ENCODE measurements at regions not wholly inside any gene's neighbourhood (a gene's known extent, or its start where the extent isn't known, plus 50 kb on each side); places are given as distances from the start of the nearest gene placed in this dataset.

DNA sequence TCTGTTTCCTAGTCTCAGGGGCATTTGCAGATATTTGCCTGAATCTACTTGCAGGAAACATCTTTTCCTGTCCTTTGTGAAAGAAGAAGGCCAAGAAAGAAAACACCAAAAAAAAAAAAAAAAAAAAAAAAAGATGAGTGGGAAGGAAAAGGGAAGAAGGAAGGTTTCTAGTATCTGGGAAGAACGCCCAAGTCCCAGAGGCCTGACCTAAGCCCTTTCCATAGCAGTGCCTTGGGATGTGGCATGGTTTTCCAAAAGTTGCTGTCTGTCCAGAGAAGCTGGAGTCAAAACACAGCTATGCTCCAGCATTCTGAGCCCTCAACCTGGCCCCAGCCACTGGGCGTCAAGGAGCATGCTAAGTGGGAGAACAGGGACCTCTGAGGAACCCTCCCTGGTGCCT is 123.5 kb downstream of the INHBB start:
- Histone ChIP-seq H3K27ac (ENCODE audit: low read length) (no peak overlapping the region), H3K9ac (ENCODE audit: low read length) (no peak overlapping the region)

DNA sequence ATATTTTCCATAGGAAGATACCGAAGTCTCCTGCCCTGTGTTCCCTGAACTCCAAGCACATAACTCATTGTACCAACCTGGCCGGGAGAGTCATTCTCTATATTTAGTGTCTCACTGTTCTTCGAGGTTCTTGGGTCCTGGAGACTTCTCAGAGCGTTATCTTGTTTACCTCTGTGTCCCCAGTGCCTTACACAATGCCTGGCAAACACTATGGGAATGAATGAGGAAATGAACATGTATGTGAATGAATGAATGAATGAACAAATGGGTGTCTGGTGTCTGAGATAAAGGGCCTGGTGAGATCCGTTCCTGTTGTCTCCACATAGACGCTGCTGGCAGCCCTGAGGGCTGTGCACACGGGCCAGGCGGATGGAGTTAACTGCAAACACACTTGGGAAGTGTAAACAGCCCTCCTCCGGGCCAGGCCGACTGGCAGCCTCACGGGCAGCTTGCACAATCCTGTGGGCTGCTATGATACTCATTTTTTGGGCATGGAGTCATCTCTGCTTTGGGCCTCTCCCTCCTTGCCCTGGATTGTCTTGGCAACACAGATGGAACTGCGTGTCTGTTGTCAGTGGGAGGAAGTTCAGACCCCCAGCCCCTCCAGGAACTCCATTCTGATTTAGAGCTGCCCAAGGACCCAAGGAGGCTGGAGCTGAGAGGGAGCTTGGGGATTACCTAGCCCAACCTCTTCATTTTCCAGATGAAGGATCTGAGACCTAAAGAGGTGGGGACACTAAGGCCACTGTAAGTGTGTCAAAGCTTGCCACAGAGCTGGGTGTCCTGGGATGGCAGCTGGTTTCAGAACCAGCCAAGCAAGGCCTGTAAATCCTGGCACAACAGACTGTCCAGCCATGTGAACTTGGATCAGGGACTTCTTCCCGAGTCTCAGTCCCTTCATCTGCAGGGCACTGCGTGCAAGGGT is 124.4 kb downstream of the INHBB start:
- Histone ChIP-seq H3K9ac (ENCODE audit: low read length) (no peak overlapping the region), H3K9me3 (ENCODE audit: low read length) (no peaks in the 10 kb centered on the region), H3K4me2 (ENCODE audit: low read depth, low read length, poor library complexity, severe bottlenecking) (no peak overlapping the region), H4K20me1 (ENCODE audit: insufficient read depth, low read depth, low read length) (no peaks in the 10 kb centered on the region), H3K9me2 (replicated peaks; ENCODE audit: insufficient read depth, low read length) (no peaks in the 10 kb centered on the region), H3K4me1 (ENCODE audit: low read length) (no peaks in the 10 kb centered on the region), H3K27ac (ENCODE audit: low read length) (no peak overlapping the region), H3K36me3 (ENCODE audit: insufficient read depth, low read length) (no peaks in the 10 kb centered on the region), H3K27me3 (ENCODE audit: low read length) (no peaks in the 10 kb centered on the region), H3K4me3 (ENCODE audit: low read length) (no peak overlapping the region), H2AFZ (ENCODE audit: low read length) (no peak overlapping the region), H3K79me2 (ENCODE audit: low read length) (no peaks in the 10 kb centered on the region)
- DNase-seq = no peak

More for the DNA sequence above, 123.5 kb downstream of the INHBB start:
- no peaks in the 10 kb centered on the region for H3K9me2 ChIP-seq (replicated peaks; ENCODE audit: insufficient read depth, low read length)
- no peak overlapping the region for H3K4me3 ChIP-seq (ENCODE audit: low read length)
- no peak overlapping the region for H3K4me2 ChIP-seq (ENCODE audit: low read depth, low read length, poor library complexity, severe bottlenecking)
- no peaks in the 10 kb centered on the region for H3K4me1 ChIP-seq (ENCODE audit: low read length)
- no peak for DNase-seq
- H2AFZ ChIP-seq (ENCODE audit: low read length) = no peak overlapping the region
- H3K9me3 ChIP-seq (ENCODE audit: low read length) = no peaks in the 10 kb centered on the region
- H3K27me3 ChIP-seq (ENCODE audit: low read length) = no peaks in the 10 kb centered on the region
- no peaks in the 10 kb centered on the region for H3K36me3 ChIP-seq (ENCODE audit: insufficient read depth, low read length)
- H3K79me2 ChIP-seq (ENCODE audit: low read length) = no peaks in the 10 kb centered on the region
- no peaks in the 10 kb centered on the region for H4K20me1 ChIP-seq (ENCODE audit: insufficient read depth, low read depth, low read length)

DNA sequence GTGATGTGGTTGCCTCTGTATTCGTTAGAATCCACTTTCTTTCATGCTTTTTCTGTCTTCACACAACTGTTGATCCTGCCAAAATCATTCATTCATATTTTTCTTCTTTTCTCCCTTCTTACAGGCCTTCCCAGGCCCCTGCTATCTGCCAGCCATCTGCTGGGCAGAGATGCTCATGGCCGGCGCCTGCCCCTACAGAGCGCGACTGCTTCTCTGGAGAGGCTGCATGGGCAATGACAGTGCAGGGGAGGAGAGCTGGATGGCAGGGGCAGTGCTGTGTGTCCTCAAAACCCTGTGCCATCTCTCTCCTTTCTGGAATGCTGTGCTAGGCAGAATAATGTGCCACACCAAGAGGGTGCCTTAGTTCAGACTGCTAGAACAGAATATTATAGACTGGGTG is 125.2 kb downstream of the INHBB start:
- Histone ChIP-seq H3K4me2 (ENCODE audit: low read depth, low read length, poor library complexity, severe bottlenecking) (no peak overlapping the region), H3K36me3 (ENCODE audit: insufficient read depth, low read length) (no peaks in the 10 kb centered on the region), H3K9me2 (replicated peaks; ENCODE audit: insufficient read depth, low read length) (no peaks in the 10 kb centered on the region), H3K9ac (ENCODE audit: low read length) (no peak overlapping the region), H3K4me1 (ENCODE audit: low read length) (no peaks in the 10 kb centered on the region), H2AFZ (ENCODE audit: low read length) (no peak overlapping the region), H3K9me3 (ENCODE audit: low read length) (no peaks in the 10 kb centered on the region), H3K27me3 (ENCODE audit: low read length) (no peaks in the 10 kb centered on the region), H3K4me3 (ENCODE audit: low read length) (no peak overlapping the region), H3K27ac (ENCODE audit: low read length) (no peak overlapping the region), H3K79me2 (ENCODE audit: low read length) (no peaks in the 10 kb centered on the region), H4K20me1 (ENCODE audit: insufficient read depth, low read depth, low read length) (no peaks in the 10 kb centered on the region)
- no peak for DNase-seq

DNA sequence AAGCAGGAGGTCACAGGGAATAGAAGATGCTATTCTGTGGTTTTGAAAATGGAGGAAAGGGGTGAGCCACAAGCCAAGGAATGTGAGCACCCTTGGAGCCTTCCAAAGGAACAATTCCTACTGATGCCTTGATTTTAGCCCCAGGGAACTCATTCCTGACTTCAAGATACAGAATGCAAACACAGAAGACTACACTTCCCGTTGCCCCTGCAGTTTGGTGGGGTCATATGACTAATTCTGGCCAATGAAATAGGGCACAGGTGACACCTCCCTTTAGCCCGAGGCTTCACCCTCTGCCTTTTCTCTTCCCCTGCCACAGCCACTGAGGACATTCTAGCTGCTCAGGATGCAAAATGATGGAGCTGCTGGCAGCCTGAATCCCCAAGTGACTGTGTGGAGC is 126.1 kb downstream of the INHBB start:
- H3K9me3 ChIP-seq (ENCODE audit: low read length) = no peaks in the 10 kb centered on the region

DNA sequence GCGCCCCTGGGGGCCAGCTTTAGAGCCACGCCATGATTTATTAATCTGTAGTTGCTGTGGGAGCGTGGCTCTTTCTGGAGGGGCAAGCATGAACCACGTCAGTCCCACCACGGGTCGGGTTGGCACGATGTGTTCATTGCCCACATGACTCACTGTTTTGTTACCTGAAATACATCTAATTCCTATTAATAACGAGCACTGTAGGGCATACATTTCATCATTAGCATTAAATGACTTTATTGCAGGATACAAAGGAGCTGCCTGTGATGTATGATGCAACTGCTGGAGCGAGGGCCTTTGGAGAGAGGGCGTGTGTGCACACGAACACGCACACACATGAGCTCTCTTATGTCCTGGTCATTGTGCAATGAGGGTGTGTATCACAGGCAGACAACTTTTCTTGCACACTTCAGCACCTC is 127.0 kb downstream of the INHBB start:
- no peak for DNase-seq
- Histone ChIP-seq H3K79me2 (ENCODE audit: low read length) (no peaks in the 10 kb centered on the region), H3K36me3 (ENCODE audit: insufficient read depth, low read length) (no peaks in the 10 kb centered on the region), H3K4me1 (ENCODE audit: low read length) (no peaks in the 10 kb centered on the region), H3K9me2 (replicated peaks; ENCODE audit: insufficient read depth, low read length) (no peaks in the 10 kb centered on the region), H3K27ac (ENCODE audit: low read length) (no peak overlapping the region), H4K20me1 (ENCODE audit: insufficient read depth, low read depth, low read length) (no peaks in the 10 kb centered on the region), H3K9ac (ENCODE audit: low read length) (no peak overlapping the region), H3K27me3 (ENCODE audit: low read length) (no peaks in the 10 kb centered on the region), H2AFZ (ENCODE audit: low read length) (no peak overlapping the region), H3K4me2 (ENCODE audit: low read depth, low read length, poor library complexity, severe bottlenecking) (no peak overlapping the region), H3K4me3 (ENCODE audit: low read length) (no peak overlapping the region), H3K9me3 (ENCODE audit: low read length) (no peaks in the 10 kb centered on the region)

More for the DNA sequence above, 126.1 kb downstream of the INHBB start:
- Histone ChIP-seq H2AFZ (ENCODE audit: low read length) (no peak overlapping the region), H3K9ac (ENCODE audit: low read length) (no peak overlapping the region), H3K4me2 (ENCODE audit: low read depth, low read length, poor library complexity, severe bottlenecking) (no peak overlapping the region), H3K79me2 (ENCODE audit: low read length) (no peaks in the 10 kb centered on the region), H3K9me2 (replicated peaks; ENCODE audit: insufficient read depth, low read length) (no peaks in the 10 kb centered on the region), H3K4me1 (ENCODE audit: low read length) (no peaks in the 10 kb centered on the region), H3K4me3 (ENCODE audit: low read length) (no peak overlapping the region), H4K20me1 (ENCODE audit: insufficient read depth, low read depth, low read length) (no peaks in the 10 kb centered on the region), H3K27me3 (ENCODE audit: low read length) (no peaks in the 10 kb centered on the region), H3K27ac (ENCODE audit: low read length) (no peak overlapping the region), H3K36me3 (ENCODE audit: insufficient read depth, low read length) (no peaks in the 10 kb centered on the region)
- DNase-seq = no peak

DNA sequence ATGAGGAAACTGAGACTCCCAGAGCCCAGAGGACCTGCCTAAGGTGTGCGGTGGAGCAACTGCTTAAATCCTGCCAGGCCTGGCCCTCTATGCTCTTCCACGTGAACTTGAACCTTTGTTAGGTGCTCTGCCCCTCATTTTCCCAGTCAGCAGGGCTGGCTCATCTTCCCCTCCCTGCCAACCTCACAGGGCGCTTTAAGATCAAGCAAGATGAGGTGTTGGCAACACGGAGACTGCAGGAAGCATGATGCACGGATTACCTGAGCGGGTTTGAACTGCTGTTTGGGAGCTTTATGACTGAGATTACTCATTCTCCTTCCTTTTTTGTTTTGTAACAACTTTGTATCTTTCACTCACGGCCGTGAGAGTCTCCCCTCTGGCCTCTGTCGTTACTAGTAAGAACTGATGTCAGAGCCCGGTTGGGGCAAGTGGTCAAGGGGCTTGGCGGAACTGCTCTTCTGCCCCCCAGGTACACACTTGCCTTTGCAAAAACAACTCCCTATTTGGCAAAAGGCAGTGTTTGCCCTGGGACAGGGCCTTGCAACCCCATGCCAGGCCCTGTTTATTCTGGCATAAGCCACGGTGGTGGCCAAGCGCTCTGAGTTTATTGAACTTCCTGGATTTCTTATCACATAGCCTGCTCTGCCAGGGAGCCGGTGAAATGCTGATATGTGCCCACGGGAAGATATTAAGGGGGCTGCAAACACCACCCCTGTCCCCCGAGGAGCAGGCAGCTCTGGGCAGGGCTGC is 127.8 kb downstream of the INHBB start:
- Histone ChIP-seq H3K9me2 (replicated peaks; ENCODE audit: insufficient read depth, low read length) (no peaks in the 10 kb centered on the region), H3K4me1 (ENCODE audit: low read length) (no peaks in the 10 kb centered on the region), H3K27ac (ENCODE audit: low read length) (no peak overlapping the region), H2AFZ (ENCODE audit: low read length) (no peak overlapping the region), H3K36me3 (ENCODE audit: insufficient read depth, low read length) (no peaks in the 10 kb centered on the region), H3K27me3 (ENCODE audit: low read length) (no peaks in the 10 kb centered on the region), H3K79me2 (ENCODE audit: low read length) (no peaks in the 10 kb centered on the region), H3K4me3 (ENCODE audit: low read length) (no peak overlapping the region), H4K20me1 (ENCODE audit: insufficient read depth, low read depth, low read length) (no peaks in the 10 kb centered on the region), H3K9ac (ENCODE audit: low read length) (no peak overlapping the region), H3K9me3 (ENCODE audit: low read length) (no peaks in the 10 kb centered on the region), H3K4me2 (ENCODE audit: low read depth, low read length, poor library complexity, severe bottlenecking) (no peak overlapping the region)
- no peak for DNase-seq

DNA sequence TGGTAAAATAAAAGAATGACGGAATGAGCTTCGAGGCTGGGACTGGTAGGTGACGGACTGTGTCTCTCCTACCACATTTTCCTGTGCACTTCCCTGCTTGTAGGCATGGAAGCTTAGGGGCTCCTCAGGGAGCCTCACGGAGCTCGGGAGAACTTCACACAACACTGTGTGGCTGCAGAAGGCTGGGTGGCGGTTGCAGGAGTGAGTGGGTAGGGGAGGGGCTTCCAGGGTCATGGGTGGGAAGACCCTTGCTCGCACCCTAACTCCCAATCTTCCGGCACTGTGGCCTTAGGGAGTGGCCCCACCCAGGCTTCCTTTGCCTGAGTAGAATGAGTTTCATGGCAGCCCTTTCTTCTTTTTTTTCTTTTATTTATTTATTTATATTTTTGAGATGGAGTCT is 128.6 kb downstream of the INHBB start:
- DNase-seq = no peak
- H3K4me3 ChIP-seq (ENCODE audit: low read length) = no peak overlapping the region

DNA sequence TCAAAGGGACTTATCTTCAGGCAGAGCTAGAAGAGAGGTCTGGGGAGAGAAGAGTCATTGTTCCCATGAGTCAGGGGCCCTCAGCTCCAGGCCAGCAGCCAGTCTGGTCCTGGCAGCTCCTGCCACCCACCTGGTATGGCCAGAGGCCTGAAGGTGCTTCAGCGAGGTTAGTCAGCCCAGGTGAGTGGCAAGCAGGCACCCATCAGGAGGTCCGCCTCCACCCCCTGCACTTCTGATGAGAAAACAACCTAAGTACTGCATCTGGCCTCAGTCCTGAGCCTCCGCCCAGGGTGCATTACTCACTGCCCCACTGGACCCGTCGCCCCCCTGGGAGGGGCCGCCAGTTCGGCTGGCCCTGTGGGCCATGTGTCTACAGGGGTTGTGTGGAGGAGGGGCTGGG is 130.2 kb downstream of the INHBB start:
- H3K4me2 ChIP-seq (ENCODE audit: low read depth, low read length, poor library complexity, severe bottlenecking) = no peak overlapping the region
- H3K9me3 ChIP-seq (ENCODE audit: low read length) = no peaks in the 10 kb centered on the region
- no peak overlapping the region for H2AFZ ChIP-seq (ENCODE audit: low read length)
- H3K9ac ChIP-seq (ENCODE audit: low read length) = no peak overlapping the region
- H3K36me3 ChIP-seq (ENCODE audit: insufficient read depth, low read length) = no peaks in the 10 kb centered on the region
- H3K9me2 ChIP-seq (replicated peaks; ENCODE audit: insufficient read depth, low read length) = no peaks in the 10 kb centered on the region
- no peak for DNase-seq
- no peaks in the 10 kb centered on the region for H3K4me1 ChIP-seq (ENCODE audit: low read length)
- H3K4me3 ChIP-seq (ENCODE audit: low read length) = no peak overlapping the region
- H3K27me3 ChIP-seq (ENCODE audit: low read length) = no peaks in the 10 kb centered on the region
- H4K20me1 ChIP-seq (ENCODE audit: insufficient read depth, low read depth, low read length) = no peaks in the 10 kb centered on the region
- no peak overlapping the region for H3K27ac ChIP-seq (ENCODE audit: low read length)
- no peaks in the 10 kb centered on the region for H3K79me2 ChIP-seq (ENCODE audit: low read length)

More for the DNA sequence above, 128.6 kb downstream of the INHBB start:
- no peak overlapping the region for H3K27ac ChIP-seq (ENCODE audit: low read length)
- H3K4me2 ChIP-seq (ENCODE audit: low read depth, low read length, poor library complexity, severe bottlenecking) = no peak overlapping the region
- no peak overlapping the region for H3K9ac ChIP-seq (ENCODE audit: low read length)
- no peaks in the 10 kb centered on the region for H3K9me2 ChIP-seq (replicated peaks; ENCODE audit: insufficient read depth, low read length)
- no peaks in the 10 kb centered on the region for H3K9me3 ChIP-seq (ENCODE audit: low read length)
- no peaks in the 10 kb centered on the region for H4K20me1 ChIP-seq (ENCODE audit: insufficient read depth, low read depth, low read length)
- no peak overlapping the region for H2AFZ ChIP-seq (ENCODE audit: low read length)
- H3K4me1 ChIP-seq (ENCODE audit: low read length) = no peaks in the 10 kb centered on the region
- no peaks in the 10 kb centered on the region for H3K36me3 ChIP-seq (ENCODE audit: insufficient read depth, low read length)
- H3K79me2 ChIP-seq (ENCODE audit: low read length) = no peaks in the 10 kb centered on the region
- no peaks in the 10 kb centered on the region for H3K27me3 ChIP-seq (ENCODE audit: low read length)

All from Karpas-422 (cell line).